NCI-H1092 treated with DMSO at 0.1 percent for 48 hours (cell line): ENCODE measurements at regions not wholly inside any gene's neighbourhood (a gene's known extent, or its start where the extent isn't known, plus 50 kb on each side); places are given as distances from the start of the nearest gene placed in this dataset.

Experiments used
- DNase-seq: peaks from one replicate; lab custom pipeline; 2025; lab: John Stamatoyannopoulos, UW

DNA sequence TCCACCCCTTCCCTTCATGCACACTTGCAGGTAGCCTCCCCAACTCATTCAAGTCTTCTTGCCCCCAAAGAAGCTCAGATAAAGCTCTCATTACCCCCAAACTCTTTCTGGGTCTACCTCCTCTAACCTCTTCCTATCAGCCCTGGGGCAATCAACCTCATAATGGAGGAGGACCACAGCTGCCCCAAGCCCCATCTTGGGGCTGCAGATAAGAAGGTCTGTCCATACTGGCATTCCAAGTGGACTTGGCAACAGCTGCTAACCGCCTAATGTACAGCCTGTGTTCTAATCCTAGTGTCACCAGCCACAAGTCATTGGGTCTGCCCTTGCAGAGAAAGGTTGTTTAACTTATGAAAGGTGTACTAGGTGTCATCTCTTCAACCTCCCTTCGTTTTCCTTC is 107.4 kb upstream of the ADGRF1 start:
- DNase-seq, result no peak

DNA sequence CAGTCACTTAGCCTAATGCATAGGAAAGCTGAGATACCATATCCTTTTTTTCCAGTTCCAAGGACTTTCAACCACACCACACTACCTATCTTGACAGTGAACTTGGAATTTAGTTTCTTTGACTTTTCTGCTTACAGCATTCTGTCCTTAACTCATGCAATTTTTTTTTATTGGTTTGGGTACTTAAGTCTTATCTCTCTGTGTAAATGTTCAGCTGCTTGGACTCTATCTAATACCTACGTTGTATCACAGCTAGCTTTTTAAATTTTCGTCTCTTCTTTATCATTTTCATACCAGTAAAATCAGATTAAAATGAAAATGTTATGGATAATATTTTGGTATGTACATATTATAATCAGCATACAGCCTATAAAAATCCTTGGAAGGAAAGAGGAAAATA is 106.9 kb upstream of the ADGRF1 start:
- DNase-seq, result no peak

DNA sequence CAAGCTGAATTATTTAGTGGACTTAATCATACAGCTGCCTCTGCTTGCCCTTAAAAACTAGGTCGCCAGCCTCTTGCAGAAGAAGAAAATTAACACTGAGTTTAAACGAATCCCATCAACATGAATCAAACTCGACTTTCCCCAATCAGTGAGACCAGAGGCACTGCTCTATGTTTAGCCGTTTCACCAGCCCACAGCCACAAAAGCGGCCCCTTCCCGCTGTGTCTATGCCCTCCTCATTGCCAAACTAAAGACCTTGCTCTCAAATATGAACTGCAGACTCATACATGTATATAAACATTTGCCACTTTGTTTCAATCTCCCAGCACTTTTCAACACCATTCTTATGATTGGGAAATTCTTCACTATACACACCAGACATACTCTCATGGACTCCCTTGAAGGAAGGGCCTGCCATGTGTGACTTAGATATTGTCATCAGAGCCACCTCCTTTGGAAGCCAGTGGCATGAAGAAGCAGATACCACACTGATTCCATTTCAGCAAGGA is 105.8 kb upstream of the ADGRF1 start:
- DNase-seq, result no peak

DNA sequence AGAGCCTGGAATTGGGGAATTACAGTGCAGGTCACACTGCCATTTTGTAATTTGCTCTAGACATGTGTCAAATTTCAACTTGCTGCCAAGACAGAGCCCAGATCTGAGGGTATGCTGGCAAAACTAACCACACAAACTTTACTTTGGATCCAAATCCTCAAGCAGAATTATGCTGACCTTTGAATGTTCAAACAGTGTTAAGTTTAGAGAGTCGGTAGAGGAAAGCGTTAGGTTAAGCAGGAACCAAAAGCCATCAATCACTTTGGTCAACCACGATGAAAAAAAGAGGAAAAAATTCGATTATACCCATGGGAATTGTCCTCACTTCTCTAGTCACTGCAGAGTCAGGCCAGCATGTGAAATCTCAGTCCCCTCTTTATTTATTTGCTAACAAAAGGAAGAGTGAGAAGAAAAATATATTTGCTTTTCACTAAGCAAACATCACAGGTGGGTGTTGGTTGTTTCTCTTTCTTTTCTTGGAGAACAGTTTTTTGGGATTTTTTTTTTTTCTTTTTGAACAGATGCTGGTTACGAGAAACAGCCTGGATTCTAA is 105.1 kb upstream of the ADGRF1 start:
- no peak for DNase-seq

DNA sequence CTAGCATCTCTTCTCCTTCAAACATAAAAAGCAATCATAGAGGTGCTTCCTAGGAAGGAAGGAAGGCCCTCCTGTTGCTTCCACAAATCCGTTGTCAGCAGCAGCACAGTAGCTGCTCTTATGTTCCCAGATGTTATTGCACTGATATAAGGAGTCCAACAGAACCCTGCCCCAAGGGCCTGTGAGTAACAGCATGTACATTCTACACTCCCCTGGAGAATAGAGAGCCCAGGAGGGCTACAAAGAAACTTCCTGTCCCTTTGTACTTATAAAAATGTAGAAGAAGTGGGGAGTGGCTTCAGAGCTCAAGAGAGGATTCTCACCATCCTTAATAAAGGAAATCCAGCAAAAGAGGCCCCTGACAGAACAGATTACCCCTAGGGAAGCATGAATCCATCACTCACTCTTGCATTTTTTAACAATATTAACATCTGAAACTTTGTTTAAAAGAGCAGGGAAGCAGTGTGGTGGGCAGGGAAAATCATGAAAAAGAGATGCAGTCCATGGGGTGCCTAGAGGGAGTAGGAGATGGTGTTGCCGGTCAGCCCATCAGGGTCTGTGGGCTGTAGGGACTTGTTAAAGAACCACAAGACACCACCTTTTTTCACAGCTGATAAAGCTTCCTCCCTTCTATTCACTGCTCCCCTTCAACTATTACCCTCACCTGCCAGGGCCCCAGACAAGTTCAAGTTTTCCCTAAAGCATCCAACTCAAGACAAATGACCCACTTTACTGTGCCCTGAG is 104.5 kb upstream of the ADGRF1 start:
- DNase-seq, result no peak

DNA sequence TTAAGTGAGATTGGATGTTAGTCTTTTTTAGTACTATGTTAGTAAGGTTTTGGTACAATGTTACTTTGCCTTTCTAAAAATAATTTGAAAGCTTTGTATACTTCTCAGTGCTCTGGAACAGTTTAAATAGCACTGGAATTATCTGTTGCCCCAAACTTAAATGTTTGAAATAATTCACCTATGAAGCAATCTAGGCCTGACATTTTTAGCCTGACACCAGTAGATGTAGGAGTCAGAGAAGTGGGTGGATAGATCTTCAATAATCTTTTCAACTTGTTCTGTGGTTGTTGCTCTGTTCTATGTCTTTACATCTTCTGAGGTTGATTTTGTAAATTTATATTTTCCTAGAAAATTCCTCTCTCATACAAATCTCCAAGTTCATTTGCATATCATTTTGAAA is 103.1 kb upstream of the ADGRF1 start:
- DNase-seq, result no peak

DNA sequence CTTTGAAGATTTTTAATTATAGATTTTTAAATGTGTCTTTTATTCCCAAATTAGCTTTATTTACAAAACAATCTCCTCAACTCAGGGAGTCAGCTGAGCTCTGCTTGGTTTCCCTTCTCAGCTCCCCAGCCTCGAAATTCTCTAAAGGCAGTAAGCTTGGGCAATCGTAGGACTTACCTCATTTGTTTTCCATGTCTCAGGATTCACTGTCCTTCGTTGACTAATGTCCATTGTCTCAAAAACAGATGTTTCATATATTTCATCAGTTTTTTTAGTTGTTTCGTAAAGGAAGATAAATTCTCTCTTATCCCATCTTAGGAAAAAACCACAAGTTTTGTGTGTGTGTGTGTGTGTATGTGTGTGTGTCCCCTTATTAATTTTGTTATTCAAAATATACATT is 102.2 kb upstream of the ADGRF1 start:
- DNase-seq, result no peak

DNA sequence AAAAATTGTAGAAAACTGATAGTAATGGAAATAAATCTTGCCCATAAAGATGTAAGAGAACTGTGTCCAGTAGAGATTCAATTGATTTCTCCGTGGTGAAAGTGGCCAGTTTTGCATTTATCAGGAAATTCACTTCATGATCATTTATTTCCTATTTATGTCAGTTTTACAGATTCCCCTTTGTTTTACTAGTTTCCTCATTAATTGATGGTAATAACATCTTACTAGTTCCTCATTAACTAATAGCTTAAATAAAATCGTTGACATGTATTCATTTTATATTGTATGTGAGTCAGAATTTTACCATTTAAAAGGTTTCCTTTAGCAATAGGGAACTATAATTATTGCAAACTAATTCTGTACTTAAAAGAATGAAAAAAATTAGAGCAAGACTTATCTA is 99.8 kb upstream of the ADGRF1 start:
- no peak for DNase-seq

DNA sequence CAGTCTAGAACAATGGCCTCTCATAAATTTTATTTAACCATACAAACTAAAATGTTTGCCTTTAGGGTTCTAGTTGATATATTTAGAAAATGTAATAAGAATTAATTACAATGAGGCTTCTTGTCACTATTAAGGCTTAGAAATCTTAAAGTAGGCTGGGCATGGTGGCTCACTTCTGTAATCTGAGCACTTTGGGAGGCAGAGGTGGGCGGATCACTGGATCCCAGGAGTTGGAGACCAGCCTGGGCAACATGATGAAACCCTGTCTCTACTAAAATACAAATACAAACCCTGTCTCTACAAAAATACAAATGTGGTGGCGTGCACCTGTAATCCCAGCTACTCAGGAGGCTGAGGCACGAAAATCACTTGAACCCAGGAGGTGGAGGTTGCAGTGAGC is 99.0 kb upstream of the ADGRF1 start:
- no peak for DNase-seq

DNA sequence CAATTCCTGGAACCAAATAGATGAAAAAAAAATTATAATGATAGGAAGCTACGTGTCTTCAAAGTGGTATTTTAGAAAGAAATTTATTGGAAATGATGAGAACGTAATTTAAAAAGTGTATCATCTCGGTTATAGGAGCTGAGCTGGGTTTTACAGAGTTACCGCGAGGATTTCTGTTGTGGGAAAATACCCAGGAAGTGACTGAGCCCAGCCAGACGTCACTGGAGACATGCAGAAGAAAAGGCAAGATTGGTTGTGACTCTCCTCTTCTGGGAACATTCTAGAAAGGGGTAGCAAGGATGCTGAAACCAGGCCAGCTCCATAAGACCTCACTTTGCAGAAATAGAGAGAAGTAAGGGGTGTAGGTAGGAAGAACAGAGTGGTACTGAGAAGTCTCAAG is 95.9 kb upstream of the ADGRF1 start:
- no peak for DNase-seq

DNA sequence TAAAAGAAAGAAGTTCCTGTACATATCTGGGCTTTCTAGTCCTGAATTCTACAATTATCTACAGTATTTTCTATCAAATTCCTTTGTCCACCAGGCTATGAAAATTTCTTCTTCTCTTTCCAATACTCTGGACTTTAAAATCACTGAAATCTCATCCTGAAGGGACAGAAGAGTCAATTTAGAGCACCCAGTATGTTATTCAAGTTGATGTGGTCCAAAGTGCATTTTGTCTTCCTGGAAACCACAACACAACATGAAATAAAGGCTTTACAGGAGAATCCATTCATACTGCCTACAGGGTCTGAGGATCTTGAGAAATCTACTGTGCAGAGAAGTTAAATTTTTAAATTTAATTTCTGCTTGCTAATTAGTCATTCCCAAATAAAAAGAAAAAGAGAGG is 94.9 kb upstream of the ADGRF1 start:
- no peak for DNase-seq

DNA sequence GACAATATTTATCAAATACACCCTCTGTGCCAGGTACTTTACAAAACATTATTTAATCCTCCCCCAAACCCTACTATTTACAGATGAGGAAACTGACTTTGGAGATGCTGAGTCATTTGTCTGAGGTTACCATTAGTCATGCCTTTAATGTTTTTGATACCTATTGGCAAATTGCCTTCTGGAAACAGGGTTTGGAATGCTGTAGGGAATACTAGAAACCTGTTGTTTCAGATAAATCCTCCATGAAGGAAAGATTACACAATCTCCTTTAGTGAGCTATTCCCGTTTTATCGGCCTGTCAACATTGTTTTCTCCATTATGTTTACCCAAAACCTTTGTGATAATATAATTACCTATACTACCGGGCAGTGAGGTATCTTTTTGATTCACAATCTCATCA is 93.6 kb upstream of the ADGRF1 start:
- DNase-seq, result no peak

DNA sequence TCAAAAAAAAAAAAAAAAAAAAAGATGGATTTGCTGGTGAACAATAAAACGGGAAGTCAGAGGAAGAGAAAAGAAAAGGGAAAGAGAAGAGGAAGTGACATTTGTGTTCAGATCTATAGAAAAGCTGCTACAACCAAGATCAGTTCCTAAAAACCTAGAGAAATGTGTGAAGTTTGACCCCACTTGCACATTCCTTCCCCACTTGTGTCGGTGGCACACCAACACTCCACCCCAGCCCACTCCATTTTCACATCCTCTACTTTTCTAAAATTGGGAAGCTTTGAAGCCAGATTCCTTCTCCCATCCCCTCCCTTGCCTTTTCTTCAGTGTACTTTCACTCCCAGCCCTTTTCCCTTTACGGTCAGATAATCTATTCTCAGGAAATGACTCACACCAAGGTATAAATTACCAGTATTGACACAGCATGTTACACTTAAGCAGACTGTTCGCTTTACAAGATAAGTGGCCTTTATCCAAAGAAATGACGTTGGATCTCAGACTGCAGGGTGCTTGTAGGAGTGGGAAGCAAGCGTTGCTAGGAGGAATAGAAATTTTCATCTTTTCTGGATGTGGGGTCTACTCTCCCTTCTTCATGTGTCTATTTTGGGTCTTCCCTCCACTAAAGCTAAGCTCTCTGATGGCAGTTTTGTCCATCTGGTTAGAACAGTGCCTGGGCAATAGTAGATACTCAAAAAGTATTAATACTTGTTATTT is 92.5 kb upstream of the ADGRF1 start:
- peak; percentile 46 for DNase-seq

DNA sequence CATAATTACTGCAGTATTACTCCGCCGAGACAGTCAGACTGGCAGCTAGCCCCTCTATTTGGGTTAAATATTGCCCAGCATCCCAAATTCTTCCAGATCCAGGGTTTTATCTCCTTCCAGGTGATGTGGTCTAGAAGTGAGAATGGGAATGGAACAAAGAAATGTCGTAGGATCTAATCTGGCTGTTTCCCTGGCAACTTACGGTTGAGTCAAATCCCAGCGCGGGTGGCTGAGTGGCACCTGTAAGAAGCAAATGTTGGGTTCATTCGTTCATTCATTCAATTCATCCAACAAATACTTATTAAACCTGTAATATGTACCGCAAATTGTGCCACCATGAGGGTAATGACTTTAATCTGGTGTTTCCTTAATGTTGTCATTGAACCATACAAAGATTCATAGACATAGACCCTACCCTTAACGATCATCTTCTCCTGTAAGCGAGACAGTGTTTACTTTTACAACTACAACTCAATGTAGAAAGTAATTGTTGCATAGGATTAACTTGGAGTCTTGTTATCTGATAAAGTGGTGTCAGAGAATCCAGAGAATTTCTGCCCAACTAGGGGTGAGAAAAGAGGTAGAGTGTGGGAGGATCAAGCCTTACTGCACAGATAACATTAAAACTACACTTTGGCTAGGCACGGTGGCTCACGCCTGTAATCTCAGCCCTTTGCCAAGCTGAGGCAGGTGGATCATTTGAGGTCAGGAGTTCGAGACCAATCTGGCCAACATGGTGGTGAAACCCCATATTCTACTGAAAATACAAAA is 91.3 kb upstream of the ADGRF1 start:
- DNase-seq, result no peak

DNA sequence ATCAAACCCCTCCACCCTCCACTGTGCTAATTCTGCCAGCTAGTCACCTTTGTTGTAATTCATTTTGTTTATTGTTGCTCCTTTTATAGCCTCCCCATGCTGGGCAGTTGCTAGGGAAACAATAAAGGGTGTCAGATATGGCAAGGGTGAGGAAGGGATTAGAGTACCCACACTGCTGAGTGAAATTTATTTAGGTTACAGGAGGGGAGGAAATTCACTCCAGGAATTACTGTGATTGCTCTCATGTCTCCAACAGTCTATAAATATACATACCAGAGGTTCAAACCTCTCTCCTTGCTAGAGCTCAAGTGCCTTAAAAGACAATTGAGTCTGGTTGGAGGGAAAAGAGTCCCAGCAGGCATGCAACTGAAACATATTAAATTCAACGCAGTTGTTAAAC is 90.6 kb upstream of the ADGRF1 start:
- DNase-seq, result peak; percentile 37

DNA sequence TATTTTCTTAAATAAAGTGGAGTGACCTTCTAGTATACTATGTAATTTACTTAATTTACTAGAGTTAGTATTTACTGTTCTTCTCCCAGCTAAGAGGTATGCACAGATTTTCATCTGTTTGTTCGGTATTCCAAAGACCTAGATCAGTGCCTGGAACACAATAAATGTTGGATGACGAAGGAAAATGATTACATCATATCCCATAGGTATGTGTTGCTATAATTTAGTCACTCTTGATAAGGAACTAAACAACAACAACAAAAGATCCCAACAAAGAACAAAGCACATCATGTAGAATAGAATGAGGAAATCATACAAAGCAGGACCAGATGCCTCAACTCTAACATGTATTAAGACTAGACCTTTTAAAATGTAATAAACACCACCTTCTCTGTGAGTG is 89.6 kb upstream of the ADGRF1 start:
- no peak for DNase-seq

DNA sequence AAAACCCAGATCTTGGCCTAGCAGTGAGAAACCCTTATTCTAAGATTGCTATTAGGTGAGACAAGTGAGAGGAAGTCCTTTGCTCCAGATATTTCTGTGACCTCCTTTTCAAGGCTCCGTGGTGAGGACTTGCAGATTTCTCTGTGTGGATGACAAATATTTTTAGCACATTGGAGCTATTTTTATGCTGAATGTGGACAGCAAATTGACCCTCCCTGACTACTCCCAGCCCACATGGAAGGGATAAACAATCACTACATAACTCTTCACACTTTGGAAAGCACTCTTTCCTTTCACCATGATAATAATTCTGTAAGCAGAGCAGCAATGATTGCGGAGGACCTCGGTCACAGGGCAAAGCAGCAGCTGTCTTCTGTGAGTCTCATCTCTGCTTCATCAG is 88.0 kb upstream of the ADGRF1 start:
- DNase-seq, result no peak

DNA sequence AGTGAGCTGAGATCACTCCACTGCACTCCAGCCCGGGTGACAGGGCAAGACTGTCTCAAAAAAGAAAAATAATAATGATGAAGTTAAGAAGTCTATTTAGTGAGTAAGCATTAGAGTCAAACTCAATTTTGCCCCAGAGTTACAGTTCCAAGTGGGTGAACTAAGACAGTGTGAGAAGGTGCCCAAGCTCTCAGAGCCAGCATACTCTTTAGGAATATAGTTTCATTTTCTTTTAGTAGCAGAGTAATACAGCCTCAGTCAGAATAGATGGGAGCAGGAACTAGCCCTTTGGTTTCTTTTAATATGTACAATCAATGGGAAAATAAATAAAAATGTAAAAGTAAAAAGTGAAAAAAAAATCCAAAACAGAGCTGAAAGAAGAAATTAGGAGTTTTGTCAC is 87.0 kb upstream of the ADGRF1 start:
- DNase-seq, result no peak

DNA sequence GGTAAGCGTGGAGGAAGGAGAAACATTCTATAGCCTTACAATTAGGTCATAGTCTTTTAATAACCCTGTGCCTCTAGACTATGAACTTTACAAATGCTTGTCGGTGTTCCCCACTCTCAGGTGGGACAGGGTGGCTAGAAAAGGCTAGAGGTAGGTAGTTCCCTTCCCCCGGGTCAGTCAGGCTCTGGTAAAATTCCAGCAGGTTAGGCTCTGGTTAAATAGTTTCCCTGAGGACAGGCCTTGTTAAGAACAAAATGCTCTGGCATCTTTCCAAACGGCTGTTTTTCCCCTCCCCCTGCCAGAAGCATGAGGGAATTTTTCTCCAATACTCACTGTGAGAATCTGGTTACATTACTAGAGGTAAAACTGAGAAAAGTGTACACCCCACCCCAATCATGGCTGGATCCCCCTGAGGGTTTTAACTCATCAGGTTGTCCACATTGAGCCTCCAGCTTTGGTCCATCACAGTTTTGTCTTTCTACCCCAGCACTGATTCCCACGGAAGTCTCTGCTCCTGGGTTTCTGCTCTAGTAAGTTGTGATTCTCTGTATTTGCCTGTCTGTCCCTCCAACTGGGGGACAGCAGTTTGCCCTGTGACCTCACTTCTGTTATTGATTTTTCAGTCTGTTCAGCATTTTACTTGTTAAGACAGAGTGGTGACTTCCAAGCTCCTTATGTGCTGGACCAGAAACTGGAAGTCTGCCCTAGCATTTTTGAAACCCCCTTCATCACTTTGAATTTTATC is 84.7 kb upstream of the ADGRF1 start:
- DNase-seq, result no peak

DNA sequence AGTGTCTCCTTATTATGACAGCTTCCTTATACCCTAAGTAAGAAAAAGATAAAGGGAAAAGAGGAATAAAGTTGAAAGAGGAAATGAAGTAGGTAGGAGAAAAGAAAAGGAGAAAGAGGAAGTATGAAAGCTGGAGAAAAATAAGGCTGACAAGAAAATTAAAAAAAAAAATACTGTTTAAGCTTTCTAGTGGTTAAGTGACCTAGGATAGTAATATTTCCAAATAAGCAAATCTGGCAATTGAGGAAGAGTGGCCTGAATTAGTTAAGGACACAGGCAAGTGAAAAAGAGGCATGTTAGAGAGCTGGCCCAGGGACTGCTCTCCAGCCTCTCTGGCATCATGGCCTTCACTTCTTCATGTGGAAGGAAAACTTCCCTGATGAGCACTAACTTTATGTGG is 76.5 kb upstream of the ADGRF1 start:
- no peak for DNase-seq

DNA sequence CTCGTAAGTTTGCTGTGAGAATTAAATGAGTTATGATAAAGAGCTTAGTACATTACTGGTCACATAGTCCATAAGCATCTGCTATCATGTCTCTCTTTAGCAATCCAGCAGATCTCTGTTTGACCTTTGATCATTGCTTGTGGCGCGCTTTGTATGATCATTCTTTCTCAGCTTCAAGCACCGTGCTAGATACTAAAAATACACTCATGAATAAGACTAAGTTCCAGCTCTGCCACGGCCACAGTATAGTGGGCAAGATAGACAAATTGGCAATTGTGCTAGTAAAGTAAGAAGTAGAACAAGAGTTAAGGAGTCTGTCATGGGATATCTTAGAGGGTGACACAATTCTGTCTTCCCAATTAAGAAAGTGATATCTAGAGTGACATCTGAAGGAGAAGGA is 75.2 kb upstream of the ADGRF1 start:
- no peak for DNase-seq

DNA sequence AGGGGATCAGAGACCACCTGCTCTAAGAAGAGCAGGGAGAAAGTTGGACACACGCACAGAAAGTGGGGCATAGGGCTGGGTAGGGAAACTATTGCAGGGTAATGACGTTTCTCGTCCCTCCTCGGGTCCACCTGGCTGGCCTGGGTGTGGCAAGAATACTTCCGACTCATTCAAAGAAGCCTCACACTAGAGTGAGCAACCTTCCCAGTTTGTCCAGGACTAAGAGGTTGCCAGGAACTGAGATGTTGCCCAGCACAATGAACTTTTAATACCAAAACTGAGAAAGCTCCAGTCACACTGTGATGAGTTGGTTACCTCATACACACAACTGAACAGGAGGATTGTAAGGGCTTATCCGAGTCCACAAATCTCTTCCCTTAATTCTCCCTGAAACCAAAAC is 74.5 kb upstream of the ADGRF1 start:
- DNase-seq, result no peak
